Activated CD4-positive, alpha-beta memory T cell treated with anti-CD3 and anti-CD28 coated beads for 36 hours (primary cell): ENCODE measurements at regions not wholly inside any gene's neighbourhood (a gene's known extent, or its start where the extent isn't known, plus 50 kb on each side); places are given as distances from the start of the nearest gene placed in this dataset.

ENCODE experiments used
- CTCF ChIA-PET: fragments of 350-600 bp; sonication (Branson Sonifier 250); formaldehyde crosslinking; loops from one replicate; lab custom pipeline; 2021; ENCODE audit warnings: antibody characterized with exemption, inconsistent platforms; lab: Charles Lee
- POLR2A ChIA-PET: fragments of 350-600 bp; sonication (Branson Sonifier 250); formaldehyde crosslinking; loops from one replicate; lab custom pipeline; 2021; ENCODE audit warnings: antibody characterized with exemption; lab: Charles Lee
- DNase-seq: peaks from one replicate; pipeline ENCODE4 v3.0.0-alpha.2; 2020
- H3K27ac Mint-ChIP-seq: one replicate; pipeline ENCODE4 v1.8.0; 2021; ENCODE audit warnings: mixed read lengths
- H3K27me3 Mint-ChIP-seq: one replicate; pipeline ENCODE4 v1.8.0; 2021; ENCODE audit warnings: mixed read lengths
- H3K36me3 Mint-ChIP-seq: one replicate; pipeline ENCODE4 v1.8.0; 2021; ENCODE audit warnings: mixed read lengths
- H3K4me1 Mint-ChIP-seq: one replicate; pipeline ENCODE4 v1.8.0; 2021; ENCODE audit warnings: low read depth, mixed read lengths
- H3K4me3 Mint-ChIP-seq: one replicate; pipeline ENCODE4 v1.8.0; 2021; ENCODE audit warnings: mild to moderate bottlenecking, mixed read lengths
- H3K9me3 Mint-ChIP-seq: one replicate; pipeline ENCODE4 v1.8.0; 2021; ENCODE audit warnings: mixed read lengths
- intact Hi-C: fragments of 100-400 bp; cut with micrococcal nuclease; formaldehyde crosslinking; loops from one replicate; pipeline ENCODE4 v1.15.1; 2023

- intact Hi-C loops = no loop called here
- H3K4me1 Mint-ChIP-seq = peaks cover 11% of the 10 kb centered on the region
- CTCF ChIA-PET = interaction anchor here (0.5 to 0.7 kb wide), 2 partner anchors 44 to 68 kb away, joined by 3 to 4 read pairs; no protein-coding TSS in a partner anchor
- DNase-seq = no peak
- no peaks in the 10 kb centered on the region for H3K9me3 Mint-ChIP-seq
- POLR2A ChIA-PET = interaction anchor here (1.1 kb wide), 1 partner anchor 14 kb away, joined by 3 read pairs; no protein-coding TSS in a partner anchor
- H3K27ac Mint-ChIP-seq = no peak overlapping the region
- peaks cover 7% of the 10 kb centered on the region for H3K27me3 Mint-ChIP-seq
- H3K4me3 Mint-ChIP-seq = no peak overlapping the region
- H3K36me3 Mint-ChIP-seq = no peaks in the 10 kb centered on the region
Measured at GRCh38 chr11:112511271-112511670, 250.6 kb upstream of the PLET1 start.

GRCh38 chr11:112511911-112512310 is 251.3 kb upstream of the PLET1 start:
- intact Hi-C loops = no loop called here
- H3K27ac Mint-ChIP-seq = no peak overlapping the region
- no peak for DNase-seq
- H3K4me1 Mint-ChIP-seq = peaks cover 16% of the 10 kb centered on the region
- peaks cover 7% of the 10 kb centered on the region for H3K27me3 Mint-ChIP-seq
- POLR2A ChIA-PET = interaction anchor here (1.1 kb wide), 1 partner anchor 13 kb away, joined by 3 read pairs; no protein-coding TSS in a partner anchor
- no peaks in the 10 kb centered on the region for H3K9me3 Mint-ChIP-seq
- CTCF ChIA-PET = interaction anchor here (0.5 to 0.7 kb wide), 2 partner anchors 44 to 69 kb away, joined by 3 to 4 read pairs; no protein-coding TSS in a partner anchor
- H3K4me3 Mint-ChIP-seq = no peak overlapping the region
- no peaks in the 10 kb centered on the region for H3K36me3 Mint-ChIP-seq

DNA sequence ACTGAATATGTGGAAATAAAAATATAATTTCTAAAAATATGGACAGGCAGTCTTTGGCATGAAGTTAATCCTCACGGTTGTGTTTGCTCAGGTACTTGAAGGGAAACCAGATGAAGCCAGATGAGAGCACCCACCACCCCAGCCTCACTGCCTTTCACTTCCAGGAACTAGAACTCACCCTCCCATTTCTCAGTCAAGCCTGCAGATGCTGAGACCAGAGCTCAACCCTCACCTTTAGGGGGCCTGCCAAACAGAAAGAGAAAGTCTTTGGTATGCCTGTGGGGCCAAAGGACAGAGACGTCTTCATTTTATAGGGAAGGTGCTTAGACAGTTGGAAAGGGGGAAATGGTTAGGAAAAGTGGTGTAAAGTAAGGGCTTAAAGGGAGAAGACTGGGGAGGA is 252.8 kb upstream of the PLET1 start:
- POLR2A ChIA-PET = no interaction called here

DNA sequence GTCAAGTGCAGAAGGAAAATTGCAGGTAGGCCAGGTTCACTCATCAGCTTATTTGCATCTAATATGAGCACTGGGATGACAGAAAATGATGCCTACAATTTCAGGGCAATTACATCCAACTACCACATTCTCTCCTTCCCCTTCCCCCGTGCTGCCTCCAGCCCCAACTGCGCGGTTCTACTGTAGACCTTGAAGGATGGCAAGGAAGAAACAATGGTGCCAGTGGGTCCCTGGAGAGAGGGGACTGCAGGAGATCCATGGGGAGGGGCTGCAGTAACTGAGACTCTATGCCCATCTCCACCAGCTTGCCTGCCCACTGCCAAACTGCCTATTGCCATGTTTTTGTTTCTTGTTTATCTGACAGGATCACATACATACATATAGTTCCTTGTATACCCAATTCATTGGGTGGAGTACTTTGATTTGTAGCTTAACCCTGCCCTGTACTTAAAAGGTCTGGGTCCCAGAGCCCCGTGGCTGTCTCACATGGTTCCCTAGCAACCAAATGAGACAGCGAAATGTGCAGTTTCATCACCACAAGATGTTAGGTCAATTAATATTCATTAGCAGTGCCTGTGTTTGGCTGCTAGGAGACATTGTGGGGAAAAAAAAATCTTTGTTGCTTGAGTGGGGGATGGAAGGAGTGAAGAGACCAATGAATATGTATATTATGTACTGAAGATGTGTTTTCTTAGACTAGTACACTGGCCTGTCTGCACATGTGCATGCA is 253.5 kb upstream of the PLET1 start:
- DNase-seq = no peak
- H3K27me3 Mint-ChIP-seq = peaks cover 5% of the 10 kb centered on the region
- no peaks in the 10 kb centered on the region for H3K9me3 Mint-ChIP-seq
- intact Hi-C loops = no loop called here
- ChIA-PET CTCF (no interaction called here), POLR2A (no interaction called here)
- peaks cover 25% of the 10 kb centered on the region for H3K4me1 Mint-ChIP-seq
- H3K27ac Mint-ChIP-seq = no peak overlapping the region
- H3K4me3 Mint-ChIP-seq = no peak overlapping the region
- H3K36me3 Mint-ChIP-seq = no peaks in the 10 kb centered on the region

More for the DNA sequence above, 252.8 kb upstream of the PLET1 start:
- intact Hi-C loops = no loop called here
- CTCF ChIA-PET = no interaction called here
- DNase-seq = no peak
- Mint-ChIP-seq H3K4me3 (no peak overlapping the region), H3K27ac (no peak overlapping the region), H3K4me1 (peaks cover 23% of the 10 kb centered on the region), H3K9me3 (no peaks in the 10 kb centered on the region), H3K27me3 (peaks cover 2% of the 10 kb centered on the region), H3K36me3 (no peaks in the 10 kb centered on the region)

DNA sequence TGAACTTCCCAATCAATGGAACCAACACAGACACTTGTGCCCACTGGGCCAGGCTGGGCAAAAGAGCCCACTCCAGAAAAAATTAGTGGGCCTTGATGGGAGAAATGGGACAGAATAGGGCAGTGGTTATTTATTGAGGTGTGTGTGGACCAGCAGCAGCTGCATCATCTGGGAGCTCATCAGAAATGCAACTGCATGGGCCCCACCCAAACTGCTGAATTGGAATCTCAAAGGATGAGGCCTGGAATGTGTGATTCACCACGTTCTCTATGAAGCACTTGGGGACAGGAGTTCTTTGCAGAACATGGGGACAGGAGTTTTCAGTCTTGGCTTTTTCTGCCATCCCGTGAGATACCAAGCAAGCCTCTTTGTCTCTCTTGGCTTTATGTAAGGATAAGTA is 255.6 kb upstream of the PLET1 start:
- Mint-ChIP-seq H3K9me3 (no peaks in the 10 kb centered on the region), H3K4me1 (peaks cover 31% of the 10 kb centered on the region), H3K27me3 (peaks cover 3% of the 10 kb centered on the region), H3K27ac (no peak overlapping the region), H3K4me3 (no peak overlapping the region), H3K36me3 (no peaks in the 10 kb centered on the region)
- ChIA-PET POLR2A (no interaction called here), CTCF (no interaction called here)
- intact Hi-C loops = no loop called here
- DNase-seq = no peak

DNA sequence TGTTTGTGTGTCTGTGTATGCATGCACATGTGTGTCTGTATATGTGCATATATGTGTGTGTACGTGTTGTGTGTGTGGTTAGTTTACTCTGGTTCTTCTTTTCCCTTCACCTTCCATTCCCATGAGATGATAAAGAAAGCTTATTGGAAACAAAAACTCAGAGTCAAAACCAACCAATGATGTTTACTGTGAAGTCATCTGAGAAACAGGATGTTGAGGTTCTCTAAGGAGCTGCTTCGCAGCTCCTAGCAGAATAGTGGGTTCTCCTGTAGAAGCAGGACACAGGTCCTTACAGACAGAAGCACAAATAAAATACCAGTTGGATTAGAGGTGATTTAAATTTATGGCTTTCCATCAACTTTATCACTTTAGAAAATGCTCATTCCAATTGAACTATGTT is 256.1 kb upstream of the PLET1 start:
- no peak overlapping the region for H3K4me3 Mint-ChIP-seq
- CTCF ChIA-PET = interaction anchor here (1.0 kb wide), 1 partner anchor 297 kb away, joined by 3 read pairs; no protein-coding TSS in a partner anchor
- H3K27me3 Mint-ChIP-seq = peaks cover 3% of the 10 kb centered on the region
- no peak for DNase-seq
- no peaks in the 10 kb centered on the region for H3K36me3 Mint-ChIP-seq
- POLR2A ChIA-PET = no interaction called here
- intact Hi-C loops = no loop called here
- peaks cover 31% of the 10 kb centered on the region for H3K4me1 Mint-ChIP-seq
- no peaks in the 10 kb centered on the region for H3K9me3 Mint-ChIP-seq
- H3K27ac Mint-ChIP-seq = no peak overlapping the region

DNA sequence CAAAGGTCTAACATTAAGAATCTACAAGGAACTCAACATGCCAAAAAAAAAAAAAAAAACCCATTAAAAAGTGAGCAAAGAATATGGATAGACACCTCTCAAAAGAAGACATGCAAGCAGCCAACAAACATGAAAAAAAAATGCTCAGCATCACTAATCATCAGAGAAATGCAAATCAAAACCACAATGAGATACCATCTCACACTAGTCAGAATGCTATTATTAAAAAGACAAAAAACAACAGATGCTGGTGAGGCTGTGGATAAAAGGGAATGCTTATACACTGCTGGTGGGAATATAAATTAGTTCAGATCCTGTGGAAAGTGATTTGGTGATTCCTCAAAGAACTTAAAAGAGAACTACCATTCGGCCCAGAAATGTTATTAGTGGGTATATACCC is 257.7 kb upstream of the PLET1 start:
- Mint-ChIP-seq H3K4me1 (peaks cover 32% of the 10 kb centered on the region), H3K27ac (no peak overlapping the region), H3K27me3 (peaks cover 3% of the 10 kb centered on the region), H3K9me3 (no peaks in the 10 kb centered on the region), H3K36me3 (no peaks in the 10 kb centered on the region), H3K4me3 (no peak overlapping the region)
- no peak for DNase-seq
- intact Hi-C loops = no loop called here
- ChIA-PET POLR2A (no interaction called here), CTCF (no interaction called here)

DNA sequence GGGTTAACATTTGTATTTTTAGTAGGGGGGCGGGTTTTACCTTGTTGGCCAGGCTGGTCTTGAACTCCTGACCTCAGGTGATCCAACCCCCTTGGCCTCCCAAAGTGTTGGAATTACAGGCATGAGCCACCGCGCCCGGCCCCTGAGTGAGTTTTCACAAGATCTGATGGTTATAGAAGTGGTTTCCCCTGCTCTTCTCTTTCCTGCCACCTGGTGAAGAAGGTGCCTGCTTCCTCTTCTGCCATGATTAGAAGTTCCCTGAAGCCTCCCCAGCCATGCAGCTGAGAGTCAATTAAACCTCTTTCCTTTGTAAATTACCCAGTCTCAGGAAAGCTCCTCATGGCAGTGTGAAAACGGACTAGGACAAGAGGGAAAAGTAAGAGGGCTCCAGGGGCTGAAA is 259.1 kb upstream of the PLET1 start:
- POLR2A ChIA-PET = no interaction called here
- Mint-ChIP-seq H3K4me3 (no peak overlapping the region), H3K27me3 (peaks cover 3% of the 10 kb centered on the region), H3K9me3 (no peaks in the 10 kb centered on the region), H3K4me1 (peaks cover 35% of the 10 kb centered on the region), H3K27ac (no peak overlapping the region), H3K36me3 (no peaks in the 10 kb centered on the region)
- intact Hi-C loops = no loop called here
- DNase-seq = no peak
- CTCF ChIA-PET = no interaction called here

DNA sequence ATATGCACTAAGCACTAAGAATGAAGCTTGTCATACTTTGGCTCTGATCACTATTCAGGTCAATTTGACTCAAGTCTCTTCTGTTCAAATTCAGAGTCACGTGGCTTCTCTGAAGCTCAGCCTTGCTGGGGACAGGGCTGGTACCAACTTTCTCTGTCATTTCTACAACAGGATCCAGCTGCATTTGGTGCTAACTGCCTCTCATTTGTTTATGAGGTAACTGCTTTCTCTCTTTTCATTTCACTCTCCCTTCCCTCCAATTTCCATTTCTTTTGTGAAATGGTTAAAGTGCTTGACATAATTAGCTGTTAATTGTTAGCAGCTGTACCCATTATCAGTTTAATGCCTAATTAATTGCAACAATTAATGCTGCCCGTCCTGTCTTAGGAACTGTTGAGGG is 259.7 kb upstream of the PLET1 start:
- peaks cover 39% of the 10 kb centered on the region for H3K4me1 Mint-ChIP-seq
- ChIA-PET POLR2A (no interaction called here), CTCF (interaction anchor here (1.7 kb wide), 1 partner anchor 35 kb away, joined by 5 read pairs; no protein-coding TSS in a partner anchor)
- no peak overlapping the region for H3K27ac Mint-ChIP-seq
- H3K9me3 Mint-ChIP-seq = no peaks in the 10 kb centered on the region
- no peak for DNase-seq
- H3K27me3 Mint-ChIP-seq = peaks cover 3% of the 10 kb centered on the region
- intact Hi-C loops = no loop called here
- H3K4me3 Mint-ChIP-seq = no peak overlapping the region
- no peaks in the 10 kb centered on the region for H3K36me3 Mint-ChIP-seq

DNA sequence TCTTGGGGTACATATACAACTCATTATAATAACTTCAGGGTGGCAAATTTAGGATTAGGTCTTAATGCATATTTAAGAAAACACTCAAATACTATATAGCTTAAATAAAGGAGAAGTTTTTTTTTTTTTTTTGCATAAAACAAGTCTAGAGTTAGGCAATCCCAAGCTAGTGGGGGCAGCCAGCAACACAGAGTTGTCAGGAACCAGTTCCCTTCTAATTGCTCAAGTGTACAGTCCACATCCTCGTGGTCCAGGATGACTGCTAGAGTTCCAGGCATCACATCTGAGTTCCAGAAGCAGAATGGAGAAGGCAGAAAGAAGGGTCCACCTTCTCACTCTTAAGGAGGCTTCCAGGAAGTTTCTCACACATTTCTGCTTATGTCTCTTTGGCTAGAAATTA is 261.9 kb upstream of the PLET1 start:
- Mint-ChIP-seq H3K36me3 (no peaks in the 10 kb centered on the region), H3K27ac (no peak overlapping the region), H3K4me3 (no peak overlapping the region), H3K27me3 (peaks cover 5% of the 10 kb centered on the region), H3K9me3 (no peaks in the 10 kb centered on the region), H3K4me1 (peaks cover 32% of the 10 kb centered on the region)
- DNase-seq = no peak
- ChIA-PET CTCF (interaction anchor here (1.5 kb wide), 1 partner anchor 33 kb away, joined by 6 read pairs; no protein-coding TSS in a partner anchor), POLR2A (no interaction called here)
- intact Hi-C loops = no loop called here

GRCh38 chr11:112523031-112523430 is 262.4 kb upstream of the PLET1 start:
- Mint-ChIP-seq H3K9me3 (no peaks in the 10 kb centered on the region), H3K4me3 (no peak overlapping the region), H3K36me3 (no peaks in the 10 kb centered on the region), H3K4me1 (peaks cover 32% of the 10 kb centered on the region), H3K27me3 (peaks cover 6% of the 10 kb centered on the region), H3K27ac (no peak overlapping the region)
- intact Hi-C loops = no loop called here
- ChIA-PET CTCF (interaction anchor here (1.1 to 2.0 kb wide), 3 partner anchors 14 to 302 kb away, joined by 3 to 6 read pairs (median 4); no protein-coding TSS in a partner anchor), POLR2A (interaction anchor here (0.6 kb wide), 1 partner anchor 23 kb away, joined by 3 read pairs; no protein-coding TSS in a partner anchor)
- no peak for DNase-seq

GRCh38 chr11:112523477-112523876 is 262.8 kb upstream of the PLET1 start:
- H3K27ac Mint-ChIP-seq = no peak overlapping the region
- CTCF ChIA-PET = interaction anchor here (1.1 to 2.0 kb wide), 3 partner anchors 14 to 302 kb away, joined by 3 to 6 read pairs (median 4); no protein-coding TSS in a partner anchor
- POLR2A ChIA-PET = interaction anchor here (0.6 kb wide), 1 partner anchor 23 kb away, joined by 3 read pairs; no protein-coding TSS in a partner anchor
- peaks cover 28% of the 10 kb centered on the region for H3K4me1 Mint-ChIP-seq
- no peaks in the 10 kb centered on the region for H3K9me3 Mint-ChIP-seq
- intact Hi-C loops = no loop called here
- H3K36me3 Mint-ChIP-seq = no peaks in the 10 kb centered on the region
- no peak overlapping the region for H3K4me3 Mint-ChIP-seq
- H3K27me3 Mint-ChIP-seq = peaks cover 6% of the 10 kb centered on the region
- DNase-seq = no peak
